Epithelial cell of esophagus (primary cell): ENCODE measurements at regions not wholly inside any gene's neighbourhood (a gene's known extent, or its start where the extent isn't known, plus 50 kb on each side); places are given as distances from the start of the nearest gene placed in this dataset.
"Not testable (repeated sequence)": the region's sequence is repeated elsewhere in the genome, so short reads cannot be mapped to it uniquely, and the experiment has no call there.

Experiments used
- DNase-seq: peaks from one replicate; pipeline ENCODE4 v3.0.0; 2010; ENCODE audit warnings: low read depth
- H3K4me3 ChIP-seq: 2 replicates; pipeline ENCODE4 v1.5.1; 2011; ENCODE audit warnings: mild to moderate bottlenecking, low read length, control low read depth
- TF ChIP-seq, protein P1 (sequence below): IDR thresholded peaks from 2 replicates; pipeline ENCODE4 v1.5.1; 2011; ENCODE audit warnings: low read depth, mild to moderate bottlenecking, low read length, control low read depth, inconsistent platforms; ENCODE audit not compliant: insufficient read depth; ENCODE audit errors: missing control alignments

DNA sequence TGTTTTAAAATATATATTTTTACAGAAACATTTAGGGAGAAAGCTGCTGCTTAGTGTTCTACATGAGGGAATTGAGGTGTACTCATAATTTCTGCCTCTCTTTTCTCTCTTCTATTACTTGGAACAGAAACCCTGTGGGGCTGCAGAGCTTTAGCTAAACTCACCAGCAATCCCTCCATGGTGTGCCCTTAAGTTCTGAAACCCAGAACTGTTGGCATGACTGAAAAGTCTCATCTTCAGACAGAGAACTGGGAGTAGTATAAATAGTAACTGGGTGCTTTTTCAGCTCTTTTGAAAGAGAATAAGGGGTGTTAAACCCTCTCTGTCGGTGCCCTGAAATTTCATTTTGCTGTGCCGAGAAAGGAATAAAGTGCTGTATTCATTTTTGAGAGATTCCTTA, 294.9 kb upstream of the BOD1L1 start:
- no peak overlapping the region for H3K4me3 ChIP-seq
- TF ChIP-seq, protein P1, sequence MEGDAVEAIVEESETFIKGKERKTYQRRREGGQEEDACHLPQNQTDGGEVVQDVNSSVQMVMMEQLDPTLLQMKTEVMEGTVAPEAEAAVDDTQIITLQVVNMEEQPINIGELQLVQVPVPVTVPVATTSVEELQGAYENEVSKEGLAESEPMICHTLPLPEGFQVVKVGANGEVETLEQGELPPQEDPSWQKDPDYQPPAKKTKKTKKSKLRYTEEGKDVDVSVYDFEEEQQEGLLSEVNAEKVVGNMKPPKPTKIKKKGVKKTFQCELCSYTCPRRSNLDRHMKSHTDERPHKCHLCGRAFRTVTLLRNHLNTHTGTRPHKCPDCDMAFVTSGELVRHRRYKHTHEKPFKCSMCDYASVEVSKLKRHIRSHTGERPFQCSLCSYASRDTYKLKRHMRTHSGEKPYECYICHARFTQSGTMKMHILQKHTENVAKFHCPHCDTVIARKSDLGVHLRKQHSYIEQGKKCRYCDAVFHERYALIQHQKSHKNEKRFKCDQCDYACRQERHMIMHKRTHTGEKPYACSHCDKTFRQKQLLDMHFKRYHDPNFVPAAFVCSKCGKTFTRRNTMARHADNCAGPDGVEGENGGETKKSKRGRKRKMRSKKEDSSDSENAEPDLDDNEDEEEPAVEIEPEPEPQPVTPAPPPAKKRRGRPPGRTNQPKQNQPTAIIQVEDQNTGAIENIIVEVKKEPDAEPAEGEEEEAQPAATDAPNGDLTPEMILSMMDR, result no peak
- no peak for DNase-seq

GRCh38 chr4:13922873-13923645, 295.5 kb upstream of the BOD1L1 start:
- TF ChIP-seq, protein P1, result no peak
- no peak for DNase-seq
- H3K4me3 ChIP-seq, result no peak overlapping the region

DNA sequence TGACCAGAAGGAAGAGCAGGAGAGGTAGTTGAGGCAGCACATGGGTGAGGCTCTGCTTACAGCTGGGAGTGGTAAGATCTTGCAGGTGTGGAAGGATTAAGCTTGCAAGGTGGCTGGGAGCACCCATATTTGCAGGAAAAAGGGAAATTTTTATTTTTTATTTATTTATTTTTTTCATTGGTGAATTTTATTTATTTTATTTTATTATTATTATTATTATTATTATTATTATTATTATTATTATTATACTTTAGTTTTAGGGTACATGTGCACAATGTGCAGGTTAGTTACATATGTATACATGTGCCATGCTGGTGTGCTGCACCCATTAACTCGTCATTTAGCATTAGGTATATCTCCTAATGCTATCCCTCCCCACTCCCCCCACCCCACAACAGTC, 297.4 kb upstream of the BOD1L1 start:
- not testable (repeated sequence) for H3K4me3 ChIP-seq, DNase-seq

DNA sequence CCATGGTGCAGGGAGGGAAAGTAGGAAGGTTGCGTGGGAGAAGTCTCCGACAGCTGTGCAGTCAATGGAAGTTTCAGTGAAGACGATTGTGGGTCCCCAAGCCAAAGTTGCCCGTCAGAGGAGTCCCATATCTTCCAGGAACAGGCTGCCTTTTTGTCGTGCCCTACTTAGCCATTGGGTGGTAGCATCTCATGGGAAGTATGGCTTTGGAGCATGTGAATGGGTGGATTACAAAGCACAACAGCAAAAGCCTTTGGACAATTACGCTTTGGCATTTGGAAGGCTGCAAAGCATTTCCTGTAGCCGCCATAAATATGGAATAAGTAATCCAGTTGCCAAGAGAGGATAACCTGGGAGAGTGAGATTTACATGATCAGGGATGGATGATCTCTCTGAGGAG, 300.7 kb upstream of the BOD1L1 start:
- H3K4me3 ChIP-seq, result no peak overlapping the region
- DNase-seq, result no peak
- TF ChIP-seq, protein P1, result no peak

DNA sequence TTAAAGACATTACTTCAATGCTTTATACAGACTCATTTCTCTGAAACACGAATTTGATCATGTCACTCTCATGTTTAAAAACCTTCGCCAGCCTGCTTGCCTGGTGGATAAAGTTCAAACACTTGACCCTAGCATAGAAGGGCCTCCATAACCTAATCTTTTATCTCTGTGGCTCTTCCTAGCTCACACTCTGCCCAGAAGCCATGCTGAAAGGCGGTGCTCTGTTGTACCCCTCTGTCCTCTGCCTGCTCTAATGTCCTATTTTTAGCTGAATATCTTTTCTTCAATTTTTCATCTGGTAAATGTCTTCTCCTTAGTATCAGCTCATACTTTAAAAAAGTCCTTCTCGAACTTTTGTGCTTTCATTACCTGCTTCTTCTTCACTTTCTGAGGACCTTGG, 302.6 kb upstream of the BOD1L1 start:
- DNase-seq, result no peak
- TF ChIP-seq, protein P1, result no peak

DNA sequence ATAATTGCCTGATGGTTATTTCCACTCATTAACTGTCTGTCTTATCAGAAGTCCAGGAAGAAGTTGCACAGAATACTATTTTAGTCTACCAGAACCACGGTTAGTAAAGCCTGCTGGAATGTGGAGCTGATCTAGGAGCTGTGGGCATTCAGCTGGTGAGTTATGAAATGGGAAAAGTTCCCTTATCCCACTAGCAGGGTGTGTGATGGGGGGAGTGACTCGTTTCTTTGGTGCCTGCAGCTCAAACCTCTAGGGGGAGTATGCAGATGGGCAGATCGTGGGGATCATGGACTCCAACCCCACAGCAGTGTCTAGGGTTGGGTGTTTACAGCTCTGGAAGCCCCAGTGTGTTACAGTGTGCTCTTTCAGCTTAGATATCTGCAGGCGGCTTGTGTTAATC, 305.7 kb upstream of the BOD1L1 start:
- TF ChIP-seq, protein P1, result no peak
- DNase-seq, result no peak
- no peak overlapping the region for H3K4me3 ChIP-seq

More for the DNA sequence above, 302.6 kb upstream of the BOD1L1 start:
- no peak overlapping the region for H3K4me3 ChIP-seq

- TF ChIP-seq, protein P1, result no peak
- H3K4me3 ChIP-seq, result no peak overlapping the region
- no peak for DNase-seq
Observed at GRCh38 chr4:13938299-13938698, 310.8 kb upstream of the BOD1L1 start.
